DMS 273 treated with DMSO at 0.1 percent for 48 hours (cell line): ENCODE measurements at regions not wholly inside any gene's neighbourhood (a gene's known extent, or its start where the extent isn't known, plus 50 kb on each side); places are given as distances from the start of the nearest gene placed in this dataset.

Experiments used
- DNase-seq: peaks from one replicate; lab custom pipeline; 2025; lab: John Stamatoyannopoulos, UW

- DNase-seq, result no peak
Observed at GRCh38 chr5:101932599-101932998, 363.5 kb downstream of the SLCO4C1 start.

GRCh38 chr5:101929628-101930027 lies 366.5 kb downstream of the SLCO4C1 start:
- no peak for DNase-seq

- DNase-seq, result no peak
Observed at GRCh38 chr5:101917166-101917565, 378.9 kb downstream of the SLCO4C1 start.

- DNase-seq, result no peak
Observed at GRCh38 chr5:101915554-101915953, 380.5 kb downstream of the SLCO4C1 start.

- DNase-seq, result no peak
Observed at GRCh38 chr5:101904736-101905135, 391.3 kb downstream of the SLCO4C1 start.

- peak; percentile 76 for DNase-seq
Observed at GRCh38 chr5:101897914-101898313, 398.2 kb downstream of the SLCO4C1 start.

GRCh38 chr5:101894985-101895384 lies 401.1 kb downstream of the SLCO4C1 start:
- no peak for DNase-seq

GRCh38 chr5:101878190-101878589 lies 417.9 kb downstream of the SLCO4C1 start:
- no peak for DNase-seq

- DNase-seq, result no peak
Observed at GRCh38 chr5:101877451-101877850, 418.6 kb downstream of the SLCO4C1 start.

GRCh38 chr5:101866473-101866872 lies 429.6 kb downstream of the SLCO4C1 start:
- DNase-seq, result no peak

GRCh38 chr5:101860563-101860962 lies 435.5 kb downstream of the SLCO4C1 start:
- DNase-seq, result no peak

GRCh38 chr5:101860145-101860544 lies 435.9 kb downstream of the SLCO4C1 start:
- DNase-seq, result no peak

GRCh38 chr5:101846496-101846895 lies 449.6 kb downstream of the SLCO4C1 start:
- no peak for DNase-seq

- no peak for DNase-seq
Observed at GRCh38 chr5:101843055-101843454, 453.0 kb downstream of the SLCO4C1 start.

GRCh38 chr5:101838435-101838834 lies 457.6 kb downstream of the SLCO4C1 start:
- DNase-seq, result no peak

- DNase-seq, result no peak
Observed at GRCh38 chr5:101829255-101829654, 466.8 kb downstream of the SLCO4C1 start.

GRCh38 chr5:101811466-101811865 lies 484.6 kb downstream of the SLCO4C1 start:
- DNase-seq, result no peak

- no peak for DNase-seq
Observed at GRCh38 chr5:101806410-101806809, 489.7 kb downstream of the SLCO4C1 start.

- DNase-seq, result no peak
Observed at GRCh38 chr5:101796427-101796826, 499.7 kb downstream of the SLCO4C1 start.

GRCh38 chr5:101788797-101789196 lies 507.3 kb downstream of the SLCO4C1 start:
- DNase-seq, result no peak

GRCh38 chr5:101785090-101785489 lies 511.0 kb downstream of the SLCO4C1 start:
- DNase-seq, result no peak

GRCh38 chr5:101783241-101784013 lies 512.7 kb downstream of the SLCO4C1 start:
- no peak for DNase-seq

- DNase-seq, result no peak
Observed at GRCh38 chr5:101782352-101783103, 513.6 kb downstream of the SLCO4C1 start.
